SK-N-SH (cell line): ENCODE measurements at regions not wholly inside any gene's neighbourhood (a gene's known extent, or its start where the extent isn't known, plus 50 kb on each side); places are given as distances from the start of the nearest gene placed in this dataset.

Experiments
- CTCF ChIA-PET: fragments of 300-600, 350-600 bp; formaldehyde crosslinking; extraction: SDS; loops from one replicate; lab custom pipeline; 2021; lab: Yijun Ruan, JAX
- POLR2A ChIA-PET: fragments of 350-600 bp; sonication (Branson Sonifier 250); formaldehyde crosslinking; extraction: SDS; loops from one replicate; lab custom pipeline; 2020; ENCODE audit warnings: antibody characterized with exemption, inconsistent platforms; lab: Yijun Ruan, JAX
- DNase-seq: peaks from one replicate; pipeline ENCODE4 v3.0.0; 2012
- H2AFZ ChIP-seq: fragments of 200-600 bp; sonication (generic); 2 replicates; pipeline ENCODE4 v1.8.1; 2016; ENCODE audit warnings: antibody characterized with exemption, mild to moderate bottlenecking, low read depth
- H3F3A ChIP-seq: fragments of 200-600 bp; sonication (generic); replicated peaks from 2 replicates; pipeline ENCODE3; 2016; ENCODE audit warnings: antibody characterized with exemption, mild to moderate bottlenecking; ENCODE audit not compliant: insufficient read depth
- H3K27ac ChIP-seq, 2 experiments: fragments of 200-500 bp in 1 of 2; fragments of 200-600 bp in 1 of 2; sonication (Bioruptor generic) in 1 of 2; sonication (generic), shearing (Covaris generic) in 1 of 2; 2 replicates each; pipeline versions ENCODE4 v1.5.1 to v1.6.1; 2014 to 2016; ENCODE audit warnings: low read depth in 2 of 2, inconsistent platforms in 1 of 2, low read length in 1 of 2, mild to moderate bottlenecking in 1 of 2, mixed read lengths in 1 of 2
- H3K27me3 ChIP-seq: fragments of 200-600 bp; sonication (generic), shearing (Covaris generic); 2 replicates; pipeline ENCODE4 v1.6.1; 2016; ENCODE audit warnings: mixed run types; ENCODE audit not compliant: insufficient read depth
- H3K36me3 ChIP-seq, 2 experiments: fragments of 200-500 bp in 1 of 2; fragments of 200-600 bp in 1 of 2; sonication (Bioruptor generic) in 1 of 2; sonication (generic) in 1 of 2; replicated peaks in 1 of 2; 2 replicates each; pipeline versions ENCODE3 to v1.5.1; 2014 to 2016; ENCODE audit warnings: low read length in 1 of 2, mild to moderate bottlenecking in 1 of 2; ENCODE audit not compliant: insufficient read depth in 2 of 2, control insufficient read depth in 1 of 2
- H3K4me1 ChIP-seq, 2 experiments: fragments of 200-500 bp in 1 of 2; fragments of 200-600 bp in 1 of 2; sonication (Bioruptor generic) in 1 of 2; sonication (generic), shearing (Covaris generic) in 1 of 2; 2 replicates each; pipeline versions ENCODE4 v1.5.1 to v1.6.1; 2014 to 2016; ENCODE audit warnings: low read depth in 1 of 2, low read length in 1 of 2, mixed run types in 1 of 2; ENCODE audit not compliant: insufficient read depth in 2 of 2, control insufficient read depth in 1 of 2
- H3K4me2 ChIP-seq: fragments of 200-600 bp; sonication (generic), shearing (Covaris generic); 2 replicates; pipeline ENCODE4 v1.6.1; 2017; ENCODE audit warnings: mixed run types
- H3K4me3 ChIP-seq, 2 experiments: fragments of 200-500 bp in 1 of 2; fragments of 200-600 bp in 1 of 2; sonication (Bioruptor generic) in 1 of 2; sonication (generic), shearing (Covaris generic) in 1 of 2; 2 replicates each; pipeline versions ENCODE4 v1.5.1 to v1.8.1; 2014 to 2016; ENCODE audit warnings: low read depth in 2 of 2, inconsistent platforms in 1 of 2, low read length in 1 of 2, mild to moderate bottlenecking in 1 of 2, mixed read lengths in 1 of 2, moderate library complexity in 1 of 2
- H3K79me2 ChIP-seq: fragments of 200-600 bp; sonication (generic); 2 replicates; pipeline ENCODE4 v1.8.1; 2017; ENCODE audit warnings: mild to moderate bottlenecking; ENCODE audit not compliant: insufficient read depth
- H3K9ac ChIP-seq: fragments of 200-600 bp; sonication (generic); 2 replicates; pipeline ENCODE4 v1.6.1; 2017; ENCODE audit warnings: mixed run types
- H3K9me2 ChIP-seq: fragments of 200-600 bp; sonication (generic); 2 replicates; pipeline ENCODE4 v1.6.1; 2017; ENCODE audit warnings: mixed run types
- H3K9me3 ChIP-seq: fragments of 200-600 bp; sonication (generic); 2 replicates; pipeline ENCODE4 v1.6.1; 2017; ENCODE audit warnings: mixed run types, mild to moderate bottlenecking, moderate library complexity
- H4K20me1 ChIP-seq: fragments of 200-600 bp; sonication (generic); 2 replicates; pipeline ENCODE4 v1.6.1; 2017; ENCODE audit warnings: mild to moderate bottlenecking, mixed run types; ENCODE audit not compliant: insufficient read depth
- EP300 ChIP-seq, 2 experiments: IDR thresholded peaks; 2 replicates each; pipeline versions ENCODE4 v1.4.0 to v1.6.1; 2012; ENCODE audit warnings: borderline replicate concordance in 1 of 2, low read depth in 1 of 2, low read length in 1 of 2
- EZH2phosphoT487 ChIP-seq: fragments of 200-600 bp; sonication (generic); IDR thresholded peaks from 2 replicates; pipeline ENCODE4 v1.6.1; 2017; ENCODE audit warnings: low read depth, mixed run types, mild to moderate bottlenecking, antibody characterized with exemption, moderate library complexity, borderline replicate concordance
- FOXJ3 ChIP-seq: sonication (generic); formaldehyde crosslinking; IDR thresholded peaks from 2 replicates; pipeline ENCODE4 v1.5.1; 2020; ENCODE audit warnings: mild to moderate bottlenecking, missing genetic modification reagents
- FOXM1 ChIP-seq: IDR thresholded peaks from 2 replicates; pipeline ENCODE4 v1.4.0; 2012; ENCODE audit warnings: low read depth, mild to moderate bottlenecking
- MEF2A ChIP-seq: IDR thresholded peaks from 2 replicates; pipeline ENCODE4 v1.4.0; 2012; ENCODE audit warnings: low read depth, borderline replicate concordance
- MXI1 ChIP-seq: IDR thresholded peaks from 2 replicates; pipeline ENCODE4 v1.6.1; 2012; ENCODE audit warnings: mild to moderate bottlenecking, low read depth, low read length, improper control_type of control experiment
- NFIC ChIP-seq: IDR thresholded peaks from 2 replicates; pipeline ENCODE4 v1.4.0; 2012; ENCODE audit warnings: borderline replicate concordance
- NRF1 ChIP-seq: IDR thresholded peaks from 2 replicates; pipeline ENCODE4 v1.6.1; 2012; ENCODE audit warnings: low read depth, mild to moderate bottlenecking, low read length
- PBX3 ChIP-seq: IDR thresholded peaks from 2 replicates; pipeline ENCODE4; 2012
- POLR2AphosphoS5 ChIP-seq: IDR thresholded peaks from 2 replicates; pipeline ENCODE4 v1.6.1; 2012; ENCODE audit warnings: low read depth, low read length
- RAD21 ChIP-seq: IDR thresholded peaks from 2 replicates; pipeline ENCODE4 v1.6.1; 2012; ENCODE audit warnings: mild to moderate bottlenecking, low read length
- REST ChIP-seq: IDR thresholded peaks from 2 replicates; pipeline ENCODE4 v1.6.1; 2012; ENCODE audit warnings: mild to moderate bottlenecking, low read depth, low read length, moderate library complexity
- RXRA ChIP-seq: IDR thresholded peaks from 2 replicates; pipeline ENCODE4 v1.4.0; 2012; ENCODE audit warnings: low read depth, mild to moderate bottlenecking, borderline replicate concordance
- SIN3A ChIP-seq: IDR thresholded peaks from 2 replicates; pipeline ENCODE4 v1.6.1; 2012; ENCODE audit warnings: low read depth, mild to moderate bottlenecking, low read length, moderate library complexity, borderline replicate concordance
- SMC3 ChIP-seq: IDR thresholded peaks from 2 replicates; pipeline ENCODE4 v1.6.1; 2012; ENCODE audit warnings: low read depth, low read length, improper control_type of control experiment
- TAF1 ChIP-seq: IDR thresholded peaks from 2 replicates; pipeline ENCODE4 v1.6.1; 2012; ENCODE audit warnings: low read depth, mild to moderate bottlenecking, low read length, moderate library complexity, borderline replicate concordance
- TEAD4 ChIP-seq: IDR thresholded peaks from 2 replicates; pipeline ENCODE4 v1.4.0; 2012; ENCODE audit warnings: mild to moderate bottlenecking, borderline replicate concordance; ENCODE audit not compliant: insufficient read depth
- USF1 ChIP-seq: IDR thresholded peaks from 2 replicates; pipeline ENCODE4 v1.4.0; 2012; ENCODE audit warnings: low read depth, borderline replicate concordance
- USF2 ChIP-seq: fragments of 150-350 bp; IDR thresholded peaks from 2 replicates; pipeline ENCODE4 v1.6.1; 2017; ENCODE audit warnings: antibody characterized with exemption, low read length, low read depth, borderline replicate concordance
- YY1 ChIP-seq: IDR thresholded peaks from 2 replicates; pipeline ENCODE4 v1.4.0; 2012; ENCODE audit warnings: low read depth, mild to moderate bottlenecking
- WGBS: methylation state at CpG from one replicate; pipeline ENCODE4 v1.1.6; 2017; ENCODE audit warnings: low lambda C conversion rate; 5-methylcytosine and 5-hydroxymethylcytosine counted together

GRCh38 chr20:16158976-16159286, 414.3 kb downstream of the KIF16B start:
- Histone ChIP-seq H3K36me3 (no peaks in the 10 kb centered on the region), H3K9me3 (no peaks in the 10 kb centered on the region), H3K9ac (no peak overlapping the region), H3K9me2 (no peaks in the 10 kb centered on the region), H4K20me1 (no peaks in the 10 kb centered on the region), H3K4me1 (peaks cover 0 to 2% of the 10 kb centered on the region in 2 experiments; a peak in 1 of 4 replicates), H3K79me2 (no peaks in the 10 kb centered on the region), H3K4me2 (no peak overlapping the region), H3K27ac (no peak overlapping the region), H3F3A (no peaks in the 10 kb centered on the region), H3K27me3 (no peaks in the 10 kb centered on the region), H3K4me3 (no peak overlapping the region), H2AFZ (no peak overlapping the region)
- POLR2A ChIA-PET: no interaction called here
- TF ChIP-seq NRF1: no peak
- TF ChIP-seq SMC3: no peak
- no peak for TF ChIP-seq MEF2A
- no peak for TF ChIP-seq EP300 (IDR thresholded peaks at IDR 0.05; ENCODE audit: borderline replicate concordance in 1 of 2, low read depth in 1 of 2, low read length in 1 of 2)
- TF ChIP-seq PBX3: no peak
- no peak for TF ChIP-seq USF1
- no peak for TF ChIP-seq NFIC
- no peak for TF ChIP-seq RXRA
- no peak for TF ChIP-seq USF2
- TF ChIP-seq YY1: no peak
- TF ChIP-seq MXI1: no peak
- no peak for TF ChIP-seq POLR2AphosphoS5
- no peak for TF ChIP-seq REST
- TF ChIP-seq FOXM1: no peak
- TF ChIP-seq TEAD4: no peak
- TF ChIP-seq RAD21: no peak
- no peak for TF ChIP-seq TAF1
- no peak for TF ChIP-seq EZH2phosphoT487
- TF ChIP-seq SIN3A: no peak
- no peak for TF ChIP-seq FOXJ3
- CTCF ChIA-PET: no interaction called here
- DNase-seq: no peak
- 23% methylated on average over 2 of the region's 2 CpGs for WGBS
